Astrocyte (in vitro differentiated cells and primary cell): ENCODE measurements at regions not wholly inside any gene's neighbourhood (a gene's known extent, or its start where the extent isn't known, plus 50 kb on each side); places are given as distances from the start of the nearest gene placed in this dataset.
"Not testable (repeated sequence)": the region's sequence is repeated elsewhere in the genome, so short reads cannot be mapped to it uniquely, and the experiment has no call there.

Source experiments
- CTCF ChIP-seq: IDR thresholded peaks from 2 replicates; pipeline ENCODE4 v1.5.1; 2011; ENCODE audit warnings: low read depth, mild to moderate bottlenecking, inconsistent platforms, low read length, moderate library complexity; ENCODE audit not compliant: insufficient read depth
- EZH2 ChIP-seq: IDR thresholded peaks from 2 replicates; pipeline ENCODE4 v1.6.1; 2012; ENCODE audit warnings: mild to moderate bottlenecking, low read length, inconsistent platforms; ENCODE audit not compliant: insufficient read depth

GRCh38 chr1:224005973-224006372 is 107.9 kb upstream of the FBXO28 start:
- not testable (repeated sequence) for TF ChIP-seq CTCF, EZH2
